Right lung (tissue), 2 donors: ENCODE measurements at regions not wholly inside any gene's neighbourhood (a gene's known extent, or its start where the extent isn't known, plus 50 kb on each side); places are given as distances from the start of the nearest gene placed in this dataset.
"Not testable (repeated sequence)": the region's sequence is repeated elsewhere in the genome, so short reads cannot be mapped to it uniquely, and the experiment has no call there.

Experiments used
- DNase-seq, 2 donors: peaks; one replicate each; pipeline ENCODE4 v3.0.0-alpha.2; 2013

- no peak for DNase-seq
Observed at GRCh38 chr2:36235426-36235825, 120.2 kb upstream of the CRIM1 start.

DNA sequence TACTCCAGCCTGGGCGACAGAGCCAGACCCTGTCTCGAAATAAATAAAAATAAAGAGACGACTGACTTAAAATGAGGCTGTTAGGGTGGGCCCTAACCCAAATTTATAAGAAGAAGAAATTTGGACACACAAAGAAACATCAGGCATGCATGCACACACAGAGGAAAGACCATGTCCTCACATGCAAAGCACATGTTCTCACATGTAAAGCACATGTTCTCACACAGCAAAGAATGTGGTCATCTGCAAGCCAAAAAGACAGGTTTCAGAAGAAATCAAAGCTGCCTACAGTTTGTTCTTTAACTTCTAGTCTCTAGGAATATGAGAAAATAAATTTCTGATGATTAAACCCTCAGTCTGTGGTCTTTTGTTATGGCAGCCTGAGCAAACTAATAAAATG lies 132.3 kb upstream of the CRIM1 start:
- DNase-seq: no peak

GRCh38 chr2:36222485-36222884 lies 133.1 kb upstream of the CRIM1 start:
- no peak for DNase-seq

DNA sequence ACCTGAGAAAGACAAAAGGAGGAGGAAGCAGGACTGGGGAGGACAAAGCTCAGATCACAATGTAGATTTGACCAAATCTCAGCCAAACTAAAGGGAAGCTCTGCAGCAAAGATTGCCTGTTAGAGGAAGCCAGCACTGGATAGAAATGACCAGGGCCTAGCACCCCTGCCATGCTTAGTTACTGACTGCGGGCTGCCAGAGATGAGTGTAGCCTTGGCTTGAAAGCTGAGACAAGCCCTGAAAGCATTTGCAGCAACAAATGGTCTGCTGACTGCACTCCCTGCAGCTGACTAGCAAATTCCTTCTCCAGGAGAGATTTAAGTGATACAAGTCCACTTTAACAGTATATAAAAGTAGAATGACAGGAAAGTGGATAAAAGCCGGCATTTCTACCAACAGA lies 140.9 kb upstream of the CRIM1 start:
- no peak for DNase-seq

- no peak for DNase-seq
Observed at GRCh38 chr2:36203366-36203765, 152.2 kb upstream of the CRIM1 start.

GRCh38 chr2:36197181-36197971 lies 158.2 kb upstream of the CRIM1 start:
- DNase-seq: no peak

DNA sequence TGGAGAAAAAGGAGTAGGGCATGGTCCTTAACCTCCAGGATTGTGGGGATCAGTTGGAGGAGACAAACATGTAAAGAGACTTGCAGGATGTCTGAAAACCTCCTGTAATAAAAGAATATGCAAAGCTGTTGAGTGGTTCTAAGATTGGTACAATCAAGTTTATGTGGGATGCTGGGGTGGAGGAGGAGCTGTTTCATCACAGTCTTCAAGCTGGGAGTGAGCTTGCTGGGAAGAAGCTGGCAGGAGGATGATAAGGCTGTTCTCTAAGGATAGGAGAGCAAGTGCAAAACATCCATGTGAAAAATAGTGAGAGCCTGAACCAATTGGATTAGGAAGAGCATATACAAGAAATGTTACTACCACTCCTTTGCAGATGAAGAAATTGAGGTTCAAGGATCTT lies 161.9 kb upstream of the CRIM1 start:
- DNase-seq: no peak

GRCh38 chr2:36192983-36193382 lies 162.6 kb upstream of the CRIM1 start:
- peak; percentile 20 to 28 for DNase-seq

- no peak for DNase-seq
Observed at GRCh38 chr2:36190097-36190496, 165.5 kb upstream of the CRIM1 start.

GRCh38 chr2:36185624-36186023 lies 170.0 kb upstream of the CRIM1 start:
- DNase-seq: no peak

DNA sequence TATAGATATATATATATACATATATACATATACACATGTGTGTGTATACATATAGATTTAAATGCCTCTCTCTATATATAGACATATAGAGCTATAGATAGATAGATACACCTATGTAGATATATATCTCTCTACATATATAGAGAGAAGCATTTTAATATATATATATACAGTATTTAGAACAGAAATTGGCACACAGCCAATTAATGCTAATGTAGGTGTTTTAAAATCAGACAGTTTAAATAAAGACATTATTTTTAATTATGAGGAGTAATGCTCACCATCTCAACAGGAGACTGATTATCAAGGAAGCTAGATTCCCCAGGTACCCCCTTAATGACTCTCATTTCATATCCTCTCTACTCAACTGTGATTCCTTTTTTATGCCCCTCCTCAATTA lies 170.7 kb upstream of the CRIM1 start:
- DNase-seq: no peak

DNA sequence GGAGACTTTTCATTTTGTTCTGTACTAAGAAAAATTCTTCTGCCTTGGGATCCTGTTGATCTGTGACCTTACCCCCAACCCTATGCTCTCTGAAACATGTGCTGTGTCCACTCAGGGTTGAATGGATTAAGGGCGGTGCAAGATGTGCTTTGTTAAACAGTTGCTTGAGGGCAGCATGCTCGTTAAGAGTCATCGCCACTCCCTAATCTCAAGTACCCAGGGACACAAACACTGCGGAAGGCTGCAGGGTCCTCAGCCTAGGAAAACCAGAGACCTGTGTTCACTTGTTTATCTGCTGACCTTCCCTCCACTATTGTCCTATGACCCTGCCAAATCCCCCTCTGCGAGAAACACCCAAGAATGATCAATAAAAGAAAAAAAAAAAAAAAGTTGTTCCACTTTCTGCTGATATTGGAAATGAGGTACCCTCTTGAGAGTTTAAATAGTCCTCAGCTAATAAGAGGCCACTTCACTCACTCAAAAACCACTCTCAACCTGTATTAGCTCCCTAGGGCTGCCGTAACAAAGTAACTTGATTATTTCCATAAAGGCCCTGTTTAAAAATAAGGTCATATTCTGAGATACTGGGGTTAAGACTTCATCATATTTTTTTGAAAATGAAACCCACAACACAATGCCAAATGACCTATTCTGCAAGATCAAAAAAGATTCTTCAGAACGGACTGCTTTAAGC lies 174.6 kb upstream of the CRIM1 start:
- DNase-seq: peak in 1 of 2 donors; percentile 15

DNA sequence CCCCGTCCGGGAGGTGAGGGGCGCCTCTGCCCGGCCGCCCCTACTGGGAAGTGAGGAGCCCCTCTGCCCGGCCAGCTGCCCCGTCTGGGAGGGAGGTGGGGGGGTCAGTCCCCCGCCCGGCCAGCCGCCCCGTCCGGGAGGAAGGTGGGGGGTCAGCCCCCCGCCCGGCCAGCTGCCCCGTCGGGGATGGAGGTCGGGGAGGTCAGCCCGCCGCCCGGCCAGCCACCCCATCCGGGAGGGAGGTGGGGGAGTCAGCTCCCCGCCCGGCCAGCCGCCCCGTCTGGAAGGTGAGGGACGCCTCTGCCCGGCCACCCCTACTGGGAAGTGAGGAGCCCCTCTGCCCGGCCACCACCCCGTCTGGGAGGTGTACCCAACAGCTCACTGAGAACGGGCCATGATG lies 175.3 kb upstream of the CRIM1 start:
- DNase-seq: not testable (repeated sequence)

- DNase-seq: not testable (repeated sequence)
Observed at GRCh38 chr2:36179668-36180269, 175.8 kb upstream of the CRIM1 start.

- DNase-seq: no peak
Observed at GRCh38 chr2:36178384-36178783, 177.2 kb upstream of the CRIM1 start.

- DNase-seq: no peak
Observed at GRCh38 chr2:36177282-36177681, 178.3 kb upstream of the CRIM1 start.

- DNase-seq: no peak
Observed at GRCh38 chr2:36174920-36175319, 180.7 kb upstream of the CRIM1 start.

GRCh38 chr2:36173760-36174404 lies 181.7 kb upstream of the CRIM1 start:
- DNase-seq: no peak

GRCh38 chr2:36172824-36173223 lies 182.8 kb upstream of the CRIM1 start:
- DNase-seq: no peak

GRCh38 chr2:36170805-36171204 lies 184.8 kb upstream of the CRIM1 start:
- DNase-seq: no peak

DNA sequence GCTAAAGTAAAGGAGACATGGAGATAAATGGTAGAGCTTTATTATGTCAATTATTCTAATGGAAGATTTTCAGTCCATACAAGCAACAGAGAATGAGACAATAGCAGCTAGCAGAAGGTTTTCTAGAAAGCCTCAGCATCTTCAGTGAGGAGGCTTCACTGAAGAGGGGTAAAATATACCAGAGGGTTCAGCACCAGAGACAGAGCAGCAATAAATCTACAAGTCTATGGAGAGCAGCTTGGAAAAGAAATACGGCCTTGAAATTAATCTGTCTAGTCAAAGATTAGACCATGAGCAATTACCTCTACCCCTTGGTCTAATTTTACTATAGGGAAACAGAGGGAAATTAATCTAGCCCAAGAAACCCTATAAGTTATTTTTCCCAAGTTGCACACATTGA lies 185.7 kb upstream of the CRIM1 start:
- DNase-seq: no peak

GRCh38 chr2:36168115-36168514 lies 187.5 kb upstream of the CRIM1 start:
- no peak for DNase-seq

- no peak for DNase-seq
Observed at GRCh38 chr2:36165132-36165531, 190.4 kb upstream of the CRIM1 start.
